ENCODE measurements at regions not wholly inside any gene's neighbourhood (a gene's known extent, or its start where the extent isn't known, plus 50 kb on each side); places are given as distances from the start of the nearest gene placed in this dataset.
"Not testable (repeated sequence)": the region's sequence is repeated elsewhere in the genome, so short reads cannot be mapped to it uniquely, and the experiment has no call there.

DNA sequence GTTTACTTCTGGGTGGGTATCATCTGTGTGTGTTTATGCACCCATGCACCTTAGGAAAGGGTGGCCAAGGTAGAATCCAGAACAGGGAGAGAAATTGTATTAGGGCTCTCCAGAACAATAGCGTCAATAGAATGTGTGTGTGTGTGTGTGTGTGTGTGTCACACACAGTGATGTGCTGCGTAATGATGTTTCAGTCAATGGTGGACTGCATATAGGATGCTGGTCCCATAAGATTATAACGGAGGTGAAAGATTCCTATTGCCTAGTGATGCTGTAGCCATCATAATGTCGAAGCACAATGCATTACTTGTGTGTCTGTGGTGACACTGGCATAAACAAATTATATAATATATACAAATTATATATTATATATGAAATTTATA lies 69.3 kb upstream of the PRR23C start:
- BruUV-seq (replicated peaks) = no TSS peak
- POLR2A ChIA-PET (ENCODE audit: low non-redundant PET) = no interaction called here
- H3K27me3 ChIP-seq (replicated peaks; ENCODE audit: insufficient read depth, low read depth, low read length, poor library complexity) = no peaks in the 10 kb centered on the region
- H3K36me3 ChIP-seq (ENCODE audit: insufficient read depth, low read length, poor library complexity, severe bottlenecking) = no peaks in the 10 kb centered on the region
- DNase-seq (ENCODE audit: low spot score) = no peak
- H3K4me3 ChIP-seq (ENCODE audit: low read depth, low read length, poor library complexity, severe bottlenecking) = no peak overlapping the region
- no peaks in the 10 kb centered on the region for H3K4me1 ChIP-seq (ENCODE audit: insufficient read depth, low read length, poor library complexity, severe bottlenecking)
- CTCF ChIA-PET = interaction anchor here (0.8 kb wide), 1 partner anchor 22 kb away, joined by 3 read pairs; no protein-coding TSS in a partner anchor
- no peaks in the 10 kb centered on the region for H3K9me3 ChIP-seq (ENCODE audit: low read depth, low read length, poor library complexity, severe bottlenecking)
- TF ChIP-seq CTCF (conservative IDR thresholded peaks at IDR 0.05; ENCODE audit: low read depth, low read length) (no peak), EZH2 (IDR thresholded peaks at IDR 0.05; ENCODE audit: borderline replicate concordance, low read depth, low read length, poor library complexity, severe bottlenecking) (no peak)
- intact Hi-C loops (cut with micrococcal nuclease; ENCODE audit: unreplicated experiment) = no loop called here
- no peak overlapping the region for H3K27ac ChIP-seq (ENCODE audit: low read depth, low read length, poor library complexity, severe bottlenecking)

- CTCF ChIA-PET = interaction anchor here (0.7 kb wide), 1 partner anchor 238 kb away, joined by 4 read pairs; no protein-coding TSS in a partner anchor
- BruUV-seq (replicated peaks); H3K4me3 ChIP-seq (ENCODE audit: low read depth, low read length, poor library complexity, severe bottlenecking); H3K27me3 ChIP-seq (replicated peaks; ENCODE audit: insufficient read depth, low read depth, low read length, poor library complexity); H3K36me3 ChIP-seq (ENCODE audit: insufficient read depth, low read length, poor library complexity, severe bottlenecking); DNase-seq (ENCODE audit: low spot score); POLR2A ChIA-PET (ENCODE audit: low non-redundant PET); H3K4me1 ChIP-seq (ENCODE audit: insufficient read depth, low read length, poor library complexity, severe bottlenecking); intact Hi-C loops (cut with micrococcal nuclease; ENCODE audit: unreplicated experiment); H3K27ac ChIP-seq (ENCODE audit: low read depth, low read length, poor library complexity, severe bottlenecking); H3K9me3 ChIP-seq (ENCODE audit: low read depth, low read length, poor library complexity, severe bottlenecking): not testable (repeated sequence)
Observed at GRCh38 chr3:139116631-139117030, 71.9 kb upstream of the PRR23C start.

DNA sequence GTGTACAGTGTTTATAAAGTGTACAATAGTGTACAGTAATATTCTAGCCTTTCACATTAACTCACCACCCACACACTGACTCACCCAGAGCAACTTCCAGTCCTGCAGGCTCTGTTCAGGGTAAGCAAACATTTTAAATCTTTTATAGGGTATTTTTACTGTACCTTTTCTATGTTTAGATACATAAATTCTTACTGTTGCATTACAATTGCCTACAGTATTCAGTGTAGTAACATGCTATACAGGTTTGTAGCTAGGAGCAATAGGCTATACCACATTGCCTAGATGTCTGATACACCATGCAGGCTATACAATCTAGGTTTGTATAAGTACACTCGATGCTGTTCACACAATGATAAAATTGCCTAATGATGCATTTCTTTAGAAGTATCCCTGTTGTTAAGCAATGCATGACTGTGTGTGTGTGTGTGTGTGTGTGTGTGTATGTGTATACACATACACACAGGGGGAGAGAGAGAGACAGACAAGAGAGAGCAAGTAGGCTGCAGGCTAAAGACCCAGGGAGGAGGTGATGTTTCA lies 72.5 kb upstream of the PRR23C start:
- no TSS peak for BruUV-seq (replicated peaks)
- POLR2A ChIA-PET (ENCODE audit: low non-redundant PET) = interaction anchor here (0.9 kb wide), 1 partner anchor 381 kb away, joined by 3 read pairs; no protein-coding TSS in a partner anchor
- no peaks in the 10 kb centered on the region for H3K27me3 ChIP-seq (replicated peaks; ENCODE audit: insufficient read depth, low read depth, low read length, poor library complexity)
- H3K4me1 ChIP-seq (ENCODE audit: insufficient read depth, low read length, poor library complexity, severe bottlenecking) = no peaks in the 10 kb centered on the region
- no peak for TF ChIP-seq EZH2 (IDR thresholded peaks at IDR 0.05; ENCODE audit: borderline replicate concordance, low read depth, low read length, poor library complexity, severe bottlenecking)
- no peak for TF ChIP-seq CTCF (conservative IDR thresholded peaks at IDR 0.05; ENCODE audit: low read depth, low read length)
- intact Hi-C loops (cut with micrococcal nuclease; ENCODE audit: unreplicated experiment) = no loop called here
- H3K36me3 ChIP-seq (ENCODE audit: insufficient read depth, low read length, poor library complexity, severe bottlenecking) = no peaks in the 10 kb centered on the region
- no peak overlapping the region for H3K27ac ChIP-seq (ENCODE audit: low read depth, low read length, poor library complexity, severe bottlenecking)
- no peak for DNase-seq (ENCODE audit: low spot score)
- H3K9me3 ChIP-seq (ENCODE audit: low read depth, low read length, poor library complexity, severe bottlenecking) = no peaks in the 10 kb centered on the region
- CTCF ChIA-PET = interaction anchor here (0.7 kb wide), 1 partner anchor 237 kb away, joined by 4 read pairs; no protein-coding TSS in a partner anchor
- H3K4me3 ChIP-seq (ENCODE audit: low read depth, low read length, poor library complexity, severe bottlenecking) = no peak overlapping the region

Data from A673 (cell line).